ENCODE measurements at regions not wholly inside any gene's neighbourhood (a gene's known extent, or its start where the extent isn't known, plus 50 kb on each side); places are given as distances from the start of the nearest gene placed in this dataset.

DNA sequence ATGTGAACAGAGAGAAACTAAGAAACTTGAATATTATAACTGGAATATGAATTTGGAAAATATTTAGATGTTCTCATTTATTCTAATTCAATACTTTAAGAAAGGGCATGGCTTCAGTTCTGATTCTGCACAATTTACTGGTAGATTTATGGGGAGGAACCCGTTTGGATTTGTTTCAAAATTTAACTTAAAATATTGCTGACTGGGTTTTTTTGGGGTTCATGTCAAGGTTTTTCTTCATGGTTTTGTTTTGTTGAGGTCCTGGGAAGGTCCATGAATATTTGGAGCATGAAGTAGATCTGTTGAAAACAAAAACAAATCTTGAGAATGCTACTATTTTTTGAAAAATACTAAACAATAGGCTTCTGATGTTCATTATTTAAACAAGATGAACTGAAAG, 214.7 kb downstream of the PIK3R1 start:
- ATAC-seq (no peak), DNase-seq (ENCODE audit: low read depth, low spot score) (no peak)
- no peak overlapping the region for H2AFZ ChIP-seq (ENCODE audit: low read depth, low read length, poor library complexity, severe bottlenecking)
- no peak overlapping the region for H3K4me3 ChIP-seq (replicated peaks in 1 of 2; ENCODE audit: low read depth in 1 of 2, low read length in 2 of 2)
- H3K9me2 ChIP-seq (ENCODE audit: insufficient read depth), result no peaks in the 10 kb centered on the region
- no peaks in the 10 kb centered on the region for H3K36me3 ChIP-seq (ENCODE audit: control insufficient read depth in 1 of 2, insufficient read depth in 2 of 2, low read length in 2 of 2)
- BruUV-seq (replicated peaks), result no TSS peak
- POLR2A ChIA-PET, result no interaction called here
- H3K4me1 ChIP-seq (ENCODE audit: control insufficient read depth in 1 of 2, insufficient read depth in 2 of 2, low read length in 2 of 2), result peaks cover 27 to 57% of the 10 kb centered on the region in 2 experiments
- H3K79me2 ChIP-seq (ENCODE audit: insufficient read depth, low read length), result no peaks in the 10 kb centered on the region
- RAD21 ChIA-PET (ENCODE audit: low non-redundant PET in 1 of 2, low total read pairs in 2 of 2, uncharacterized antibody in 2 of 2, unreplicated experiment in 2 of 2), result no interaction called here
- no peaks in the 10 kb centered on the region for H3K27me3 ChIP-seq (ENCODE audit: insufficient read depth, low read length)
- no peak overlapping the region for H3K4me2 ChIP-seq (ENCODE audit: low read length)
- no peaks in the 10 kb centered on the region for H3K9me3 ChIP-seq (ENCODE audit: control insufficient read depth in 1 of 2, insufficient read depth in 1 of 2, low read depth in 1 of 2, low read length in 2 of 2)
- TF ChIP-seq SP1 (IDR thresholded peaks at IDR 0.05; ENCODE audit: low read depth) (no peak), CTCF (IDR thresholded peaks at IDR 0.05 in 2 of 3, conservative IDR thresholded peaks at IDR 0.05 in 1 of 3; ENCODE audit: borderline replicate concordance in 1 of 3, insufficient read depth in 1 of 3, low read depth in 2 of 3, low read length in 2 of 3) (no peak), EGR1 (IDR thresholded peaks at IDR 0.05; ENCODE audit: low read depth) (no peak), FOSL1 (IDR thresholded peaks at IDR 0.05; ENCODE audit: low read depth) (no peak), POLR2AphosphoS5 (IDR thresholded peaks at IDR 0.05; ENCODE audit: low read depth, low read length) (no peak), ZFX (IDR thresholded peaks at IDR 0.05) (no peak), RAD21 (IDR thresholded peaks at IDR 0.05; ENCODE audit: low read depth) (no peak), SIN3A (IDR thresholded peaks at IDR 0.05; ENCODE audit: low read depth) (no peak), JUND (IDR thresholded peaks at IDR 0.05) (no peak), ELF1 (IDR thresholded peaks at IDR 0.05; ENCODE audit: borderline replicate concordance, low read depth) (no peak), ATF3 (IDR thresholded peaks at IDR 0.05) (no peak), EZH2 (IDR thresholded peaks at IDR 0.05) (no peak), EZH2phosphoT487 (IDR thresholded peaks at IDR 0.05; ENCODE audit: borderline replicate concordance) (no peak), POLR2A (IDR thresholded peaks at IDR 0.05; ENCODE audit: borderline replicate concordance, extremely low read depth, insufficient read depth, insufficient read length) (no peak), TCF7L2 (IDR thresholded peaks at IDR 0.05; ENCODE audit: borderline replicate concordance, extremely low read depth, insufficient read depth, insufficient read length) (no peak), YY1 (IDR thresholded peaks at IDR 0.05; ENCODE audit: extremely low read depth, insufficient replicate concordance, low read depth, low read length) (no peak), ZNF274 (IDR thresholded peaks at IDR 0.05; ENCODE audit: low read depth, low read length) (no peak), SRF (IDR thresholded peaks at IDR 0.05; ENCODE audit: low read depth) (no peak), CEBPB (IDR thresholded peaks at IDR 0.05; ENCODE audit: low read depth) (no peak)
- TF ChIP-seq, protein P1, sequence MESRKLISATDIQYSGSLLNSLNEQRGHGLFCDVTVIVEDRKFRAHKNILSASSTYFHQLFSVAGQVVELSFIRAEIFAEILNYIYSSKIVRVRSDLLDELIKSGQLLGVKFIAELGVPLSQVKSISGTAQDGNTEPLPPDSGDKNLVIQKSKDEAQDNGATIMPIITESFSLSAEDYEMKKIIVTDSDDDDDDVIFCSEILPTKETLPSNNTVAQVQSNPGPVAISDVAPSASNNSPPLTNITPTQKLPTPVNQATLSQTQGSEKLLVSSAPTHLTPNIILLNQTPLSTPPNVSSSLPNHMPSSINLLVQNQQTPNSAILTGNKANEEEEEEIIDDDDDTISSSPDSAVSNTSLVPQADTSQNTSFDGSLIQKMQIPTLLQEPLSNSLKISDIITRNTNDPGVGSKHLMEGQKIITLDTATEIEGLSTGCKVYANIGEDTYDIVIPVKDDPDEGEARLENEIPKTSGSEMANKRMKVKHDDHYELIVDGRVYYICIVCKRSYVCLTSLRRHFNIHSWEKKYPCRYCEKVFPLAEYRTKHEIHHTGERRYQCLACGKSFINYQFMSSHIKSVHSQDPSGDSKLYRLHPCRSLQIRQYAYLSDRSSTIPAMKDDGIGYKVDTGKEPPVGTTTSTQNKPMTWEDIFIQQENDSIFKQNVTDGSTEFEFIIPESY (IDR thresholded peaks at IDR 0.05; ENCODE audit: extremely low read depth, insufficient replicate concordance, low read length), result no peak
- CTCF ChIA-PET, result no interaction called here
- intact Hi-C loops (cut with micrococcal nuclease), result loop anchor here (5.0 kb wide), 1 partner anchor 98 kb away; no protein-coding TSS in a partner anchor
- no peak overlapping the region for H3K9ac ChIP-seq (ENCODE audit: low read length)
- no peak overlapping the region for H3K27ac ChIP-seq (ENCODE audit: low read depth, low read length)
- no peaks in the 10 kb centered on the region for H4K20me1 ChIP-seq (ENCODE audit: insufficient read depth)

Measured in HCT116 (cell line).